GM12878 (cell line): ENCODE measurements at regions not wholly inside any gene's neighbourhood (a gene's known extent, or its start where the extent isn't known, plus 50 kb on each side); places are given as distances from the start of the nearest gene placed in this dataset.

ENCODE experiments used
- ATAC-seq: fragments of 200-7000 bp; cut with Tn5 transposase; 3 replicates; pipeline ENCODE4 v1.9.1; 2020; ENCODE audit warnings: mild to moderate bottlenecking, moderate library complexity
- BruUV-seq: library from RNA; stranded (reverse); fragments of 400-500 nt; replicated peaks from 2 replicates; lab custom pipeline; 2021; lab: Mats Ljungman, UMichigan
- CTCF ChIA-PET: fragments of 300-600 bp; sonication (Branson Sonifier 250); formaldehyde crosslinking; extraction: SDS; loops from one replicate; lab custom pipeline; 2021; ENCODE audit warnings: inconsistent platforms; lab: Yijun Ruan, JAX
- POLR2A ChIA-PET: fragments of 350-600 bp; formaldehyde crosslinking; extraction: SDS; loops from one replicate; lab custom pipeline; 2021; ENCODE audit warnings: inconsistent platforms; lab: Charles Lee
- RAD21 ChIA-PET: fragments of 300-600 bp; sonication (Branson Sonifier 250); formaldehyde crosslinking; loops from one replicate; lab custom pipeline; 2023; ENCODE audit warnings: antibody characterized with exemption; ENCODE audit not compliant: unreplicated experiment; lab: Charles Lee
- SMC1A ChIA-PET: fragments of 300-600 bp; sonication (Branson Sonifier 250); formaldehyde crosslinking; loops from one replicate; lab custom pipeline; 2023; ENCODE audit not compliant: unreplicated experiment, uncharacterized antibody; lab: Charles Lee
- DNase-seq: peaks from one replicate; pipeline ENCODE4 v3.0.0-alpha.2; 2011; ENCODE audit warnings: low read depth, low spot score
- FAIRE-seq: peaks from 3 replicates; lab custom pipeline; 2011; peaks lifted over from hg19 to GRCh38; lab: Jason Lieb, UNC
- H2AFZ ChIP-seq: 2 replicates; pipeline ENCODE4 v1.6.0; 2011; ENCODE audit warnings: low read depth, low read length, control low read depth; ENCODE audit not compliant: control insufficient read depth
- H3K27ac ChIP-seq: 2 replicates; pipeline ENCODE4 v1.5.1; 2011; ENCODE audit warnings: control low read depth; ENCODE audit not compliant: control insufficient read depth, insufficient read depth
- H3K27me3 ChIP-seq, 2 experiments: replicated peaks in 1 of 2; 2 replicates each; pipeline versions ENCODE4 v1.6.0 to v1.6.1; 2011; ENCODE audit warnings: low read length in 1 of 2; ENCODE audit not compliant: control insufficient read depth in 2 of 2, insufficient read depth in 2 of 2
- H3K36me3 ChIP-seq, 2 experiments: 2 replicates each; pipeline ENCODE4 v1.5.1; 2011; ENCODE audit warnings: low read length in 1 of 2; ENCODE audit not compliant: control insufficient read depth in 2 of 2, insufficient read depth in 2 of 2
- H3K4me1 ChIP-seq: 2 replicates; pipeline ENCODE4 v1.6.1; 2011; ENCODE audit warnings: mild to moderate bottlenecking, low read length, moderate library complexity, mixed read lengths; ENCODE audit not compliant: control insufficient read depth, insufficient read depth
- H3K4me2 ChIP-seq: 2 replicates; pipeline ENCODE4 v1.6.0; 2011; ENCODE audit warnings: control low read depth; ENCODE audit not compliant: control insufficient read depth, insufficient read depth
- H3K4me3 ChIP-seq: fragments of 200-600 bp; sonication (generic); 2 replicates; pipeline ENCODE4 v1.5.1; 2016
- H3K79me2 ChIP-seq: 2 replicates; pipeline ENCODE4 v1.6.0; 2011; ENCODE audit warnings: low read length; ENCODE audit not compliant: control insufficient read depth, insufficient read depth
- H3K9ac ChIP-seq: 2 replicates; pipeline ENCODE4 v1.8.0; 2011; ENCODE audit warnings: low read length, control low read depth, mixed read lengths; ENCODE audit not compliant: control insufficient read depth, insufficient read depth
- H3K9me3 ChIP-seq: replicated peaks from 3 replicates; pipeline ENCODE4 v1.5.1; 2011; ENCODE audit warnings: mild to moderate bottlenecking, low read length; ENCODE audit not compliant: control insufficient read depth, insufficient read depth
- H4K20me1 ChIP-seq: 2 replicates; pipeline ENCODE4 v1.6.0; 2011; ENCODE audit not compliant: control insufficient read depth, insufficient read depth
- BCL11A ChIP-seq: IDR thresholded peaks from 2 replicates; pipeline ENCODE4 v1.6.1; 2011; ENCODE audit warnings: low read depth, low read length
- CREM ChIP-seq: IDR thresholded peaks from 2 replicates; pipeline ENCODE4 v1.6.1; 2014; ENCODE audit warnings: antibody characterized with exemption, low read depth
- DPF2 ChIP-seq: fragments of 450-650 bp; IDR thresholded peaks from 2 replicates; pipeline ENCODE4 v1.6.1; 2017; ENCODE audit warnings: mild to moderate bottlenecking
- ESRRA ChIP-seq: IDR thresholded peaks from 2 replicates; pipeline ENCODE4 v1.6.1; 2012; ENCODE audit warnings: mild to moderate bottlenecking, low read length, improper control_type of control experiment
- GATAD2B ChIP-seq: fragments of 450-650 bp; conservative IDR thresholded peaks from 2 replicates; pipeline ENCODE4 v1.6.1; 2017; ENCODE audit warnings: low read depth, mild to moderate bottlenecking, moderate library complexity
- HDGF ChIP-seq: fragments of 450-650 bp; IDR thresholded peaks from 2 replicates; pipeline ENCODE4 v1.6.1; 2016; ENCODE audit warnings: antibody characterized with exemption
- JUNB ChIP-seq: IDR thresholded peaks from 2 replicates; pipeline ENCODE4 v1.6.1; 2016; ENCODE audit warnings: antibody characterized with exemption, mild to moderate bottlenecking
- JUND ChIP-seq: IDR thresholded peaks from 2 replicates; pipeline ENCODE4 v1.6.1; 2012; ENCODE audit warnings: low read depth, mild to moderate bottlenecking, low read length, improper control_type of control experiment, moderate library complexity
- PML ChIP-seq: IDR thresholded peaks from 2 replicates; pipeline ENCODE4 v1.6.1; 2012; ENCODE audit warnings: low read length, inconsistent platforms
- POLR2AphosphoS2 ChIP-seq: IDR thresholded peaks from 2 replicates; pipeline ENCODE4 v1.6.1; 2011; ENCODE audit warnings: low read depth, mild to moderate bottlenecking, low read length, improper control_type of control experiment, moderate library complexity
- SMAD5 ChIP-seq: IDR thresholded peaks from 2 replicates; pipeline ENCODE4 v1.6.1; 2016; ENCODE audit warnings: antibody characterized with exemption, low read depth
- TAF1 ChIP-seq: IDR thresholded peaks from 2 replicates; pipeline ENCODE4 v1.6.1; 2011; ENCODE audit warnings: mild to moderate bottlenecking, low read depth, low read length, borderline replicate concordance
- TCF3 ChIP-seq: IDR thresholded peaks from 2 replicates; pipeline ENCODE4 v1.6.1; 2012; ENCODE audit warnings: low read depth, mild to moderate bottlenecking, low read length, borderline replicate concordance; ENCODE audit not compliant: insufficient read depth
- ZNF207 ChIP-seq: fragments of 450-650 bp; IDR thresholded peaks from 2 replicates; pipeline ENCODE4 v1.6.1; 2014; ENCODE audit warnings: antibody characterized with exemption, mild to moderate bottlenecking, borderline replicate concordance
- ZNF274 ChIP-seq: IDR thresholded peaks from one replicate; pipeline ENCODE4 v1.8.0; 2011; ENCODE audit not compliant: insufficient read length, insufficient read depth
- ZSCAN29 ChIP-seq: fragments of 450-650 bp; IDR thresholded peaks from 2 replicates; pipeline ENCODE4 v1.6.1; 2017; ENCODE audit warnings: mild to moderate bottlenecking, moderate library complexity
- WGBS: methylation state at CpG from one replicate; pipeline ENCODE4 v1.1.6; 2016; ENCODE audit warnings: low lambda C conversion rate; ENCODE audit not compliant: insufficient replicate concordance, insufficient coverage; ENCODE audit errors: missing lambda C conversion rate; 5-methylcytosine and 5-hydroxymethylcytosine counted together
- in situ Hi-C: fragments of 300-500 bp; cut with MboI; formaldehyde crosslinking; loops from 9 replicates; pipeline ENCODE4 v1.14.3; 2018; ENCODE audit warnings: mixed read lengths
- intact Hi-C: fragments of 100-400 bp; cut with micrococcal nuclease; formaldehyde crosslinking; loops from one replicate; pipeline ENCODE4 v1.14.2; 2022; ENCODE audit not compliant: unreplicated experiment
- TF ChIP-seq, protein P1 (sequence below): IDR thresholded peaks from 2 replicates; pipeline ENCODE4 v1.6.1; 2012; ENCODE audit warnings: low read depth, low read length, improper control_type of control experiment
- TF ChIP-seq, protein P2 (sequence below): fragments of 450-650 bp; IDR thresholded peaks from 2 replicates; pipeline ENCODE4 v1.6.1; 2017; ENCODE audit warnings: mild to moderate bottlenecking, moderate library complexity
- TF ChIP-seq, protein P3 (sequence below), 3 experiments: IDR thresholded peaks in 2 of 3; conservative IDR thresholded peaks in 1 of 3; 2 replicates each; pipeline ENCODE4 v1.5.1; 2011; ENCODE audit warnings: low read depth in 3 of 3, low read length in 3 of 3, mild to moderate bottlenecking in 3 of 3, control low read depth in 2 of 3, moderate library complexity in 2 of 3, inconsistent platforms in 1 of 3, mixed read lengths in 1 of 3; ENCODE audit not compliant: control insufficient read depth in 2 of 3, insufficient read depth in 1 of 3; ENCODE audit errors: extremely low read depth in 1 of 3

DNA sequence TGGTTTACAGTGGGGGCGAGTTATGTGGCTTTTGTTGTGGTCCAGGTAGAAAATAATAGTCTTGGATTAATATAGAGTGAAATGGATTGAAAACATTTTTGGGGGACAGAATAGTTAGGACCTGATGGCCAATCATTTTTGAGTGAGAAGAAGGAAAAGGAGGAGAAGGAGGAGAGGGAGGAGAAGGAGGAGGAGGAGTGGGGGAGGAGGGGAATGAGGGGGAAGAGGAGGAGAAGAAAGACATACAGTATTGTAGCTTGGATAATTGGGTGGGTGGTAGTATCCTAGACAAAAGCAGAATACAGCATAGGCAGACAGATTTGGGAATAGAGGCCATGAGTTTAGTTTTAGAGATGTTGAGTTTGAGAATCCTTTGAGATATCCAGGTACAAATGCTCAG is 101.6 kb downstream of the GATA6 start:
- WGBS: 0% methylated on average over 1 of the region's 1 CpG
- SMC1A ChIA-PET: no interaction called here
- RAD21 ChIA-PET: no interaction called here
- no peak overlapping the region for H3K27ac ChIP-seq
- no peaks in the 10 kb centered on the region for H3K9me3 ChIP-seq
- no peak for DNase-seq
- H4K20me1 ChIP-seq: no peaks in the 10 kb centered on the region
- H3K9ac ChIP-seq: no peak overlapping the region
- ATAC-seq: no peak
- no peak overlapping the region for H3K4me3 ChIP-seq
- H2AFZ ChIP-seq: no peak overlapping the region
- H3K4me2 ChIP-seq: no peak overlapping the region
- POLR2A ChIA-PET: interaction anchor here (0.6 kb wide), 1 partner anchor 440 kb away, joined by 3 read pairs; no protein-coding TSS in a partner anchor
- no peaks in the 10 kb centered on the region for H3K4me1 ChIP-seq
- no peaks in the 10 kb centered on the region for H3K36me3 ChIP-seq
- no peak for TF ChIP-seq JUND
- no peak for TF ChIP-seq CREM
- TF ChIP-seq, protein P1, sequence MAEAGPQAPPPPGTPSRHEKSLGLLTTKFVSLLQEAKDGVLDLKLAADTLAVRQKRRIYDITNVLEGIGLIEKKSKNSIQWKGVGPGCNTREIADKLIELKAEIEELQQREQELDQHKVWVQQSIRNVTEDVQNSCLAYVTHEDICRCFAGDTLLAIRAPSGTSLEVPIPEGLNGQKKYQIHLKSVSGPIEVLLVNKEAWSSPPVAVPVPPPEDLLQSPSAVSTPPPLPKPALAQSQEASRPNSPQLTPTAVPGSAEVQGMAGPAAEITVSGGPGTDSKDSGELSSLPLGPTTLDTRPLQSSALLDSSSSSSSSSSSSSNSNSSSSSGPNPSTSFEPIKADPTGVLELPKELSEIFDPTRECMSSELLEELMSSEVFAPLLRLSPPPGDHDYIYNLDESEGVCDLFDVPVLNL: no peak
- TF ChIP-seq PML: no peak
- TF ChIP-seq, protein P2, sequence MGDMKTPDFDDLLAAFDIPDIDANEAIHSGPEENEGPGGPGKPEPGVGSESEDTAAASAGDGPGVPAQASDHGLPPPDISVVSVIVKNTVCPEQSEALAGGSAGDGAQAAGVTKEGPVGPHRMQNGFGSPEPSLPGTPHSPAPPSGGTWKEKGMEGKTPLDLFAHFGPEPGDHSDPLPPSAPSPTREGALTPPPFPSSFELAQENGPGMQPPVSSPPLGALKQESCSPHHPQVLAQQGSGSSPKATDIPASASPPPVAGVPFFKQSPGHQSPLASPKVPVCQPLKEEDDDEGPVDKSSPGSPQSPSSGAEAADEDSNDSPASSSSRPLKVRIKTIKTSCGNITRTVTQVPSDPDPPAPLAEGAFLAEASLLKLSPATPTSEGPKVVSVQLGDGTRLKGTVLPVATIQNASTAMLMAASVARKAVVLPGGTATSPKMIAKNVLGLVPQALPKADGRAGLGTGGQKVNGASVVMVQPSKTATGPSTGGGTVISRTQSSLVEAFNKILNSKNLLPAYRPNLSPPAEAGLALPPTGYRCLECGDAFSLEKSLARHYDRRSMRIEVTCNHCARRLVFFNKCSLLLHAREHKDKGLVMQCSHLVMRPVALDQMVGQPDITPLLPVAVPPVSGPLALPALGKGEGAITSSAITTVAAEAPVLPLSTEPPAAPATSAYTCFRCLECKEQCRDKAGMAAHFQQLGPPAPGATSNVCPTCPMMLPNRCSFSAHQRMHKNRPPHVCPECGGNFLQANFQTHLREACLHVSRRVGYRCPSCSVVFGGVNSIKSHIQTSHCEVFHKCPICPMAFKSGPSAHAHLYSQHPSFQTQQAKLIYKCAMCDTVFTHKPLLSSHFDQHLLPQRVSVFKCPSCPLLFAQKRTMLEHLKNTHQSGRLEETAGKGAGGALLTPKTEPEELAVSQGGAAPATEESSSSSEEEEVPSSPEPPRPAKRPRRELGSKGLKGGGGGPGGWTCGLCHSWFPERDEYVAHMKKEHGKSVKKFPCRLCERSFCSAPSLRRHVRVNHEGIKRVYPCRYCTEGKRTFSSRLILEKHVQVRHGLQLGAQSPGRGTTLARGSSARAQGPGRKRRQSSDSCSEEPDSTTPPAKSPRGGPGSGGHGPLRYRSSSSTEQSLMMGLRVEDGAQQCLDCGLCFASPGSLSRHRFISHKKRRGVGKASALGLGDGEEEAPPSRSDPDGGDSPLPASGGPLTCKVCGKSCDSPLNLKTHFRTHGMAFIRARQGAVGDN: no peak
- TF ChIP-seq POLR2AphosphoS2: no peak
- TF ChIP-seq ESRRA: no peak
- TF ChIP-seq GATAD2B: no peak
- TF ChIP-seq DPF2: no peak
- TF ChIP-seq TCF3: no peak
- TF ChIP-seq BCL11A: no peak
- TF ChIP-seq ZNF274: no peak
- TF ChIP-seq JUNB: no peak
- no peak for TF ChIP-seq ZNF207
- no peak for TF ChIP-seq TAF1
- TF ChIP-seq, protein P3, sequence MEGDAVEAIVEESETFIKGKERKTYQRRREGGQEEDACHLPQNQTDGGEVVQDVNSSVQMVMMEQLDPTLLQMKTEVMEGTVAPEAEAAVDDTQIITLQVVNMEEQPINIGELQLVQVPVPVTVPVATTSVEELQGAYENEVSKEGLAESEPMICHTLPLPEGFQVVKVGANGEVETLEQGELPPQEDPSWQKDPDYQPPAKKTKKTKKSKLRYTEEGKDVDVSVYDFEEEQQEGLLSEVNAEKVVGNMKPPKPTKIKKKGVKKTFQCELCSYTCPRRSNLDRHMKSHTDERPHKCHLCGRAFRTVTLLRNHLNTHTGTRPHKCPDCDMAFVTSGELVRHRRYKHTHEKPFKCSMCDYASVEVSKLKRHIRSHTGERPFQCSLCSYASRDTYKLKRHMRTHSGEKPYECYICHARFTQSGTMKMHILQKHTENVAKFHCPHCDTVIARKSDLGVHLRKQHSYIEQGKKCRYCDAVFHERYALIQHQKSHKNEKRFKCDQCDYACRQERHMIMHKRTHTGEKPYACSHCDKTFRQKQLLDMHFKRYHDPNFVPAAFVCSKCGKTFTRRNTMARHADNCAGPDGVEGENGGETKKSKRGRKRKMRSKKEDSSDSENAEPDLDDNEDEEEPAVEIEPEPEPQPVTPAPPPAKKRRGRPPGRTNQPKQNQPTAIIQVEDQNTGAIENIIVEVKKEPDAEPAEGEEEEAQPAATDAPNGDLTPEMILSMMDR (IDR thresholded peaks at IDR 0.05 in 2 of 3, conservative IDR thresholded peaks at IDR 0.05 in 1 of 3; ENCODE audit: control insufficient read depth in 2 of 3, extremely low read depth in 1 of 3, insufficient read depth in 1 of 3, low read depth in 3 of 3, low read length in 3 of 3): no peak
- no peak for TF ChIP-seq SMAD5
- TF ChIP-seq ZSCAN29: no peak
- no peak for TF ChIP-seq HDGF
- no peaks in the 10 kb centered on the region for H3K79me2 ChIP-seq
- no TSS peak for BruUV-seq
- intact Hi-C loops: no loop called here
- in situ Hi-C loops: no loop called here
- no peak for FAIRE-seq
- CTCF ChIA-PET: no interaction called here
- no peaks in the 10 kb centered on the region for H3K27me3 ChIP-seq
